Osteoblast (primary cell): ENCODE measurements at regions not wholly inside any gene's neighbourhood (a gene's known extent, or its start where the extent isn't known, plus 50 kb on each side); places are given as distances from the start of the nearest gene placed in this dataset.
A peak's percentile ranks its signal among the peaks of the same experiment; 100 is the strongest.
"Not testable (repeated sequence)": the region's sequence is repeated elsewhere in the genome, so short reads cannot be mapped to it uniquely, and the experiment has no call there.

Experiments
- DNase-seq: peaks from one replicate; pipeline ENCODE4 v3.0.0; 2011; ENCODE audit warnings: low spot score, mixed read lengths; ENCODE audit not compliant: insufficient read length; ENCODE audit errors: missing footprints
- H2AFZ ChIP-seq: 2 replicates; pipeline ENCODE4 v1.6.0; 2011; ENCODE audit warnings: mild to moderate bottlenecking, low read length
- H3K27ac ChIP-seq: 2 replicates; pipeline ENCODE4 v1.5.1; 2011; ENCODE audit warnings: mild to moderate bottlenecking, low read depth, low read length, moderate library complexity
- H3K27me3 ChIP-seq: 2 replicates; pipeline ENCODE4 v1.6.0; 2012; ENCODE audit warnings: mild to moderate bottlenecking, control low read depth, inconsistent platforms, low read length, moderate library complexity; ENCODE audit not compliant: insufficient read depth
- H3K36me3 ChIP-seq: 2 replicates; pipeline ENCODE4 v1.5.1; 2011; ENCODE audit warnings: mild to moderate bottlenecking, low read length, control low read depth, moderate library complexity; ENCODE audit not compliant: insufficient read depth
- H3K4me1 ChIP-seq: 2 replicates; pipeline ENCODE4 v1.5.1; 2011; ENCODE audit warnings: mild to moderate bottlenecking, low read length, control low read depth, moderate library complexity; ENCODE audit not compliant: insufficient read depth
- H3K4me2 ChIP-seq: 2 replicates; pipeline ENCODE4 v1.6.0; 2011; ENCODE audit warnings: mild to moderate bottlenecking, low read length; ENCODE audit not compliant: insufficient read depth
- H3K4me3 ChIP-seq: fragments of 200-600 bp; sonication (generic); 3 replicates; pipeline ENCODE4 v1.5.1; 2012; ENCODE audit warnings: mild to moderate bottlenecking, low read length, inconsistent platforms; ENCODE audit not compliant: insufficient read depth
- H3K79me2 ChIP-seq: 2 replicates; pipeline ENCODE4 v1.6.0; 2012; ENCODE audit warnings: mild to moderate bottlenecking, low read length, control low read depth, inconsistent platforms; ENCODE audit not compliant: insufficient read depth
- H3K9me3 ChIP-seq: 2 replicates; pipeline ENCODE4 v1.5.1; 2011; ENCODE audit warnings: low read depth, low read length, control low read depth
- H4K20me1 ChIP-seq: 2 replicates; pipeline ENCODE4 v1.6.0; 2012; ENCODE audit warnings: mild to moderate bottlenecking, low read length, control low read depth; ENCODE audit not compliant: insufficient read depth
- TF ChIP-seq, protein P1 (sequence below): IDR thresholded peaks from 2 replicates; pipeline ENCODE4 v1.5.1; 2011; ENCODE audit warnings: mild to moderate bottlenecking, low read depth, low read length, moderate library complexity; ENCODE audit errors: extremely low read depth

DNA sequence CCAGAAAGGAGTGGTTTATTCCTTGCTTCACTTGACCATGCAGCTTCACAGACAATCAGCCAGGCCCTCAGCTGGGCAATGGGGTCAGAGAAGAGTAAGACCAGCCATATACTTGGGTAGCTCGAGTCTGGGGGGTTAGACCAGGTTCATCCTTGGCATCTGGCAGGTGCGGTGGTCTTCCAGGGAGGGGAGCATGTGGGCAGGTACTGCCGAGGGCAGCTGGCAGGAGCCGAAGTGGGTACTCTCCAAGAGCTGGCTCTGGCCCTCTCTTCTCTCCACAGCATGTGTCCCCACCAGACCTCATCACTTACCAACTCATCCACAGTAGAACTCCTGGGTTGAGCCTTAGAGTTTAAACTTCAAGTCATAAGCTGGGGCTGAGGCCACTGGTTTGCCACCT, 156.8 kb downstream of the FOXD2 start:
- H3K27ac ChIP-seq: no peak overlapping the region
- H3K4me1 ChIP-seq: no peaks in the 10 kb centered on the region
- no peaks in the 10 kb centered on the region for H4K20me1 ChIP-seq
- H3K79me2 ChIP-seq: no peaks in the 10 kb centered on the region
- H3K27me3 ChIP-seq: no peaks in the 10 kb centered on the region
- H3K9me3 ChIP-seq: no peaks in the 10 kb centered on the region
- H2AFZ ChIP-seq: no peak overlapping the region
- TF ChIP-seq, protein P1, sequence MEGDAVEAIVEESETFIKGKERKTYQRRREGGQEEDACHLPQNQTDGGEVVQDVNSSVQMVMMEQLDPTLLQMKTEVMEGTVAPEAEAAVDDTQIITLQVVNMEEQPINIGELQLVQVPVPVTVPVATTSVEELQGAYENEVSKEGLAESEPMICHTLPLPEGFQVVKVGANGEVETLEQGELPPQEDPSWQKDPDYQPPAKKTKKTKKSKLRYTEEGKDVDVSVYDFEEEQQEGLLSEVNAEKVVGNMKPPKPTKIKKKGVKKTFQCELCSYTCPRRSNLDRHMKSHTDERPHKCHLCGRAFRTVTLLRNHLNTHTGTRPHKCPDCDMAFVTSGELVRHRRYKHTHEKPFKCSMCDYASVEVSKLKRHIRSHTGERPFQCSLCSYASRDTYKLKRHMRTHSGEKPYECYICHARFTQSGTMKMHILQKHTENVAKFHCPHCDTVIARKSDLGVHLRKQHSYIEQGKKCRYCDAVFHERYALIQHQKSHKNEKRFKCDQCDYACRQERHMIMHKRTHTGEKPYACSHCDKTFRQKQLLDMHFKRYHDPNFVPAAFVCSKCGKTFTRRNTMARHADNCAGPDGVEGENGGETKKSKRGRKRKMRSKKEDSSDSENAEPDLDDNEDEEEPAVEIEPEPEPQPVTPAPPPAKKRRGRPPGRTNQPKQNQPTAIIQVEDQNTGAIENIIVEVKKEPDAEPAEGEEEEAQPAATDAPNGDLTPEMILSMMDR: no peak
- no peaks in the 10 kb centered on the region for H3K36me3 ChIP-seq
- DNase-seq: peak; percentile 62
- H3K4me3 ChIP-seq: no peak overlapping the region
- H3K4me2 ChIP-seq: no peak overlapping the region

DNA sequence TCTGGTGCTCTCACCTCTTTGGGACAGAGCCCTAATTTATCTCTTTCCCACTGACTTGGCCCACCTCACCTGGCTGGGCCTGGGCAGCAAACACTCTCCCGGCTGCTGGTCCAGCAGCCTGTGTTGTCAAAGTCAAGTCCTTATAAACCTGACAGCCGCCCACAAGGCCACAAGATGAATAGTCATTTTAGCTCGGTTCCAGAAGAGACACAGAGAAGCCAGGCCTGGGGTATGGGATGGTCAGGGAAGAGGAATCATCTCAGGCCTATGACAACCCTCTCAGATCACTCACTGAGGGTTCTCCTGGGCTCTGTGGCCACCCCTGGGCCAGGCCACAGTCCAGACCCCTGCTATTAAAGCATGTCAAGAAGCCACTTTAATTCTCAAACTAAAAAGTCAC, 158.5 kb downstream of the FOXD2 start:
- Histone ChIP-seq H3K4me2 (no peak overlapping the region), H3K4me1 (no peaks in the 10 kb centered on the region), H3K36me3 (no peaks in the 10 kb centered on the region), H3K27ac (no peak overlapping the region), H3K4me3 (no peak overlapping the region), H3K27me3 (no peaks in the 10 kb centered on the region), H4K20me1 (no peaks in the 10 kb centered on the region), H3K9me3 (no peaks in the 10 kb centered on the region), H3K79me2 (no peaks in the 10 kb centered on the region), H2AFZ (no peak overlapping the region)
- DNase-seq: no peak
- TF ChIP-seq, protein P1: no peak

DNA sequence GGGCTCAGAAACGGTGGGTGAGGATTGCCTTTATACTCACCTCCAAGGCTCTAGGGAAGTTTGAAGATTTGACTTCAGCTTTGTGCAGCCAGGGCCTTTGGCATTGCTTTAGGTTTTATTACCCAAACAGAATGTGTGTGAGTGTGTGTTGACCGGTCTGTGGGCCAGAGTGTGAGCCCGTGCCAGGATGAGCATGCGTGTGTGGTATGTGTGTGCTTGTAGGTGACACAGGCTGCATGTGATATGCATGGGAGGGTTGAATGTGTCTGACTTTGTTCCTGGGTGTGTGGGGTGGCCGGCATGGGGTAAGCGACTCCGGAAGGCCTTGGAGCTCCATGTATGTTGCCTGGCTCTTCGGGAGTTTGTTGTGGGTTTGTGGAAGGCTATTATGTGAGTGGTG, 160.5 kb downstream of the FOXD2 start:
- no peaks in the 10 kb centered on the region for H3K36me3 ChIP-seq
- H3K27me3 ChIP-seq: no peaks in the 10 kb centered on the region
- no peaks in the 10 kb centered on the region for H3K4me1 ChIP-seq
- no peak overlapping the region for H3K27ac ChIP-seq
- H4K20me1 ChIP-seq: no peaks in the 10 kb centered on the region
- peak; percentile 54 for DNase-seq
- no peaks in the 10 kb centered on the region for H3K79me2 ChIP-seq
- no peak overlapping the region for H3K4me2 ChIP-seq
- no peak overlapping the region for H3K4me3 ChIP-seq
- no peak overlapping the region for H2AFZ ChIP-seq
- no peaks in the 10 kb centered on the region for H3K9me3 ChIP-seq
- TF ChIP-seq, protein P1: no peak

DNA sequence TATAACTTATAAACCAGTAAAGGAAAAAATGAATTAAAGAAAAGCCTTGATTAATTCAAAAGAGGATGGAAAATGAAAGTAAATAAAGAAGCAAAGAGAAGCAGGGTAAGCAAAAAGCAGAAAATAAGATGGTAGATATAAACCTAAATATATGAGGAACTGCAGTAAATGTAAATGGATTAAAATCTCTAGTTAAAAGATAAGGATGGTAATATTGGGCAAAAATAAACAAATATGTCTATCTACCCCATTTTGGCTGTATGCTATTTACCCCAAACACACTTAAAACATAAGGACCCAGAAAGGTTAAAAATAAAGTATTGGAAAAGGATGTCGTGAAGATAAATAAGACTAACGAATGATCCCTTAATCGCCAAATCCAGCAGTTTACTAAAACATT, 161.9 kb downstream of the FOXD2 start:
- H3K9me3 ChIP-seq: no peaks in the 10 kb centered on the region
- no peaks in the 10 kb centered on the region for H3K79me2 ChIP-seq
- H3K27me3 ChIP-seq: no peaks in the 10 kb centered on the region
- H4K20me1 ChIP-seq: no peaks in the 10 kb centered on the region
- no peaks in the 10 kb centered on the region for H3K36me3 ChIP-seq
- no peak for DNase-seq
- H3K4me3 ChIP-seq: no peak overlapping the region
- TF ChIP-seq, protein P1: no peak
- H3K27ac ChIP-seq: no peak overlapping the region
- H3K4me2 ChIP-seq: no peak overlapping the region
- no peak overlapping the region for H2AFZ ChIP-seq
- no peaks in the 10 kb centered on the region for H3K4me1 ChIP-seq

DNA sequence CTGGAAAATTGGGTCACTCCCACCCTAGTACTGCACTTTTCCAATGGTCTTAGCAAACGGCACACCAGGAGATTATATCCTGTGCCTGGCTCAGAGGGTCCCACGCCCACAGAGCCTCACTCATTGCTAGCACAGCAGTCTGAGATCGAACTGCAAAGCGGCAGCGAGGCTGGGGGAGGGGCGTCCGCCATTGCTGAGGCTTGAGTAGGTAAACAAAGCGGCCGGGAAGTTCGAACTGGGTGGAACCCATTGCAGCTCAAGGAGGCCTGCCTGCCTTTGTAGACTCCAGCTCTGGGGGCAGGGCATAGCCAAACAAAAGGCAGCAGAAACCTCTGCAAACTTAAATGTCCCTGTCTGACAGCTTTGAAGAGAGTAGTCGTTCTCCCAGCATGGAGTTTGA, 164.6 kb downstream of the FOXD2 start:
- H3K27ac ChIP-seq, H3K36me3 ChIP-seq, H3K27me3 ChIP-seq, H3K4me3 ChIP-seq, H3K9me3 ChIP-seq, H3K79me2 ChIP-seq, H3K4me2 ChIP-seq, DNase-seq, H2AFZ ChIP-seq, H4K20me1 ChIP-seq, H3K4me1 ChIP-seq: not testable (repeated sequence)

DNA sequence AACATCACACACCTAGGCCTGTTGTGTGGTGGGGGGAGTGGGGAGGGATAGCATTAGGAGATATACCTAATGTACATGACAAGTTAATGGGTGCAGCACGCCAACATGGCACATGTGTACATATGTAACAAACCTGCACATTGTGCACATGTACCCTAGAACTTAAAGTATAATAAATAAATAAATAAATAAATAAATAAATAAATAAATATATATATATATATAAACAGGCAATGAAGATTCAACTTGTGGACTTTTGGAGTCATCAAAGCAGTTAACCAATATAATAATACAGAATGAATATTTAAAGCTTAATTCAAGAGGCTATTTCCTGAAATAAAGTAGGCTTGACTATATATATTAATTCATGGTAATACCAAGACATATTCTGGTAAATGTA, 167.0 kb downstream of the FOXD2 start:
- not testable (repeated sequence) for DNase-seq, H3K4me3 ChIP-seq, H3K36me3 ChIP-seq, H3K27ac ChIP-seq, H3K27me3 ChIP-seq, H4K20me1 ChIP-seq, H3K4me1 ChIP-seq, H3K4me2 ChIP-seq, H3K79me2 ChIP-seq, H2AFZ ChIP-seq, H3K9me3 ChIP-seq
